ENCODE measurements at regions not wholly inside any gene's neighbourhood (a gene's known extent, or its start where the extent isn't known, plus 50 kb on each side); places are given as distances from the start of the nearest gene placed in this dataset.
"Not testable (repeated sequence)": the region's sequence is repeated elsewhere in the genome, so short reads cannot be mapped to it uniquely, and the experiment has no call there.

DNA sequence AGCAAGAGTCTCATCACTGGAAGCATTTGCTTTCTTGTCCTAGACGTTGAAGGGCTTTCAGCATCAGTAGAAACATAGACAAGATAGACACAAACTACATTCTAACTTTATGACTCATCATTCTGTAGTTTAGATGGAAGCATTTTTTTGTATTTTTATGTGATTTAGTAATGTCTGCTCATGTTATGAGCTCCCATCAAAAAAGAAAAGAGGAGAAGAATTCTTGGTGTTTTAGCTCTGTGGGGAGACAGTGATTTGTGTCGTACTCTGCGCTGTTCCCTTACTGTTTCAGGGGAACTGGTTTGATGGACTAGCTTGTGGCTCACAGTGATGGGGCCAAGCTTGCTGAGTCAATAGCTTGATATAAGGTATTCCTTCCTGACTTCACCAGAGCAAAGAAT lies 159.2 kb upstream of the WWC1 start:
- H3K27ac ChIP-seq, result no peak overlapping the region
- no peak for DNase-seq (ENCODE audit: low spot score)
- no peak overlapping the region for H3K4me3 ChIP-seq
- TF ChIP-seq, protein P1, sequence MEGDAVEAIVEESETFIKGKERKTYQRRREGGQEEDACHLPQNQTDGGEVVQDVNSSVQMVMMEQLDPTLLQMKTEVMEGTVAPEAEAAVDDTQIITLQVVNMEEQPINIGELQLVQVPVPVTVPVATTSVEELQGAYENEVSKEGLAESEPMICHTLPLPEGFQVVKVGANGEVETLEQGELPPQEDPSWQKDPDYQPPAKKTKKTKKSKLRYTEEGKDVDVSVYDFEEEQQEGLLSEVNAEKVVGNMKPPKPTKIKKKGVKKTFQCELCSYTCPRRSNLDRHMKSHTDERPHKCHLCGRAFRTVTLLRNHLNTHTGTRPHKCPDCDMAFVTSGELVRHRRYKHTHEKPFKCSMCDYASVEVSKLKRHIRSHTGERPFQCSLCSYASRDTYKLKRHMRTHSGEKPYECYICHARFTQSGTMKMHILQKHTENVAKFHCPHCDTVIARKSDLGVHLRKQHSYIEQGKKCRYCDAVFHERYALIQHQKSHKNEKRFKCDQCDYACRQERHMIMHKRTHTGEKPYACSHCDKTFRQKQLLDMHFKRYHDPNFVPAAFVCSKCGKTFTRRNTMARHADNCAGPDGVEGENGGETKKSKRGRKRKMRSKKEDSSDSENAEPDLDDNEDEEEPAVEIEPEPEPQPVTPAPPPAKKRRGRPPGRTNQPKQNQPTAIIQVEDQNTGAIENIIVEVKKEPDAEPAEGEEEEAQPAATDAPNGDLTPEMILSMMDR (IDR thresholded peaks at IDR 0.05), result no peak

DNA sequence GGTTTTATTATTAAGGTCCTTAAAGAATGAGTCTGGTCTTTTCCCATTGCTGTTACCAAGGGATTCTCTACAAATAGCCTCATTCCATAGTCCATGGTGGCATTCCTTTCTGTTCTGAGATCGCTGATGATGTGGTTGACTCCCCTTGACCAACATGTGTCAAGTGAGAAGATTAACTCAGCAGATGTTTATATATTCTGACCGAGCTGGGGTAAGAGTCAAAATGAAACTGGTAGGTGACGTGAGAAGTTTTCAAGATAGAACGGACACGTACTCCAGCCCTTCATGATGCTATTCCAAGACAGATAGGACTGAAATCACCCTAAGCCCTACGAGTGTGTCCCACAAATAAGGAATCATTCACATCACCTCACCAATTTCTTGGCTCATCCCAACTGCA lies 155.5 kb upstream of the WWC1 start:
- no peak overlapping the region for H3K4me3 ChIP-seq
- no peak overlapping the region for H3K27ac ChIP-seq
- TF ChIP-seq, protein P1 (IDR thresholded peaks at IDR 0.05), result no peak
- DNase-seq (ENCODE audit: low spot score), result no peak

DNA sequence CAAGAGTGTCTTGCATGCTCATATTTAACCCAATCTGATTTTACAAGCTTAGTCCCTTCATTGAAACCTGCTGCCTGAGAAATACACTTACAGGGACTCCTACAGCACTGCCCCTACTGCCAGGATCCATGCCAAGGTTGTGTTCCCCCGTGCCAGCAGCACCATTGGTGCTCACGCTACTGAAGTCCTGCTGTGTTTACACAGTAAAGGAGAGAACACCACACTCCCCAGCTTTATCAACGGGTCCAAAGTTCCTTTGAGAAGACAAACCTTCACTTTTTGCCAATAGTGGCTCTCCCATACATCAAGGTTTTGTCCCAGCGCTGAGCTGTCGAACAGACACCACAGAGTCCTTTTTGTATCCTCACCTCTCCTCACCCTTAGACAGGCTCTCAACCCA lies 155.1 kb upstream of the WWC1 start:
- TF ChIP-seq, protein P1 (IDR thresholded peaks at IDR 0.05), result no peak
- no peak overlapping the region for H3K27ac ChIP-seq
- no peak overlapping the region for H3K4me3 ChIP-seq
- no peak for DNase-seq (ENCODE audit: low spot score)

DNA sequence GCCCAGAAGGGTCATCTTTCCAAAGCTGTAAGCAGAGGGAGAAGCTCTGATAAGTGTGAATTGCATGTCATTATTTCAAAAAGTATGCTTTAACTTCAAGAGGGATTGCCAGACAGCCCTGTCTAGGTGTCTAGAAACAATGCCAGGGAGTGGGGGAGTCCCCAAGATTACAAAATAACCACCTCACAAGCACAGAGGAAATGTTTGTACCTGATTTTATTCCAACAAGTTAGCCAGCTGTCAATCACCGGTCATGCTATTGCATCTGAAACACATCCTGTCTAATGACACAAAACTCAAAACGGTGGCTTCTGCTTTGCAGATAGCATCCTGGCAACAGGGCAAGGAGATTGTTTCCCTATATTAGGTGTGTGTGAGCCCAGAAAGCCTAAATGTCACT lies 154.2 kb upstream of the WWC1 start:
- Histone ChIP-seq H3K4me3 (no peak overlapping the region), H3K27ac (no peak overlapping the region)
- TF ChIP-seq, protein P1 (IDR thresholded peaks at IDR 0.05), result no peak
- no peak for DNase-seq (ENCODE audit: low spot score)

DNA sequence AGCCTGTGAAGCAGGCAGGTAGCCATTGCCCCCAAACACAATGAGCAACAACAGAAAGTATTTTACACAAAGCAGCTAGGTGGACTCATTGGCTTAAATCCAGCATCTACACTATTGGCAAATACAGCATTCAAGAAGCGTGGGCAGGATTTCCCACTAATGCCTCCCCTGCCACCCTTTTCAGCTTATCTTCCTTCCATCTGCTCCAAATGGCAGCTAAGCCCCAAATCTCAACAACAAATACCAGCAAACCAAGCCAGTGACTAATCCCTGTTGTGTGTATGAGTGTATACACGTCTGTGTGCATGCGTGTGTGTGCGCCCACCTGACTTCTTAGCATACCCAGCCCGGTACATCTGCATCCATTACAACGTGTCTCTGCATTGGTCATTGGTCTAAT lies 151.2 kb upstream of the WWC1 start:
- no peak for DNase-seq (ENCODE audit: low spot score)
- TF ChIP-seq, protein P1 (IDR thresholded peaks at IDR 0.05), result no peak
- Histone ChIP-seq H3K4me3 (no peak overlapping the region), H3K27ac (no peak overlapping the region)

DNA sequence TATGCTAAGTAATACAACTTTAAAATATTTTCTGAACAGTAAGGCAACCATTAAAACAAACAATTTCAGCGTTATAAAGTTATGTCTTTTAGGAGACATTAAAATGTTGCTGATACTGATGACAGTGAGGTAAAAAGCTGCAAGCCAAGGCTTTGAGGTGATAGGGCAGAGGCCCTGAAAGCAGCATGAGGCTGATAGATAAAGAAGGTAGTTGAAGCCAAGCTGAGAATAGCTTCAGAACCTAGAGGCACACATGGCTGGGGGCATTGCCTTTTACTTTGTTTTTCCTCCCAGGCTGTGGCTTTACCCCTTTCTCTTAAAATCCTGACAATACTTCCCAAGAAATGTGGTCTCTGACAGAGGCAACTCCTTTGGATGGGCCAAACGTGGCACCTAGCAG lies 149.0 kb upstream of the WWC1 start:
- no peak overlapping the region for H3K27ac ChIP-seq
- DNase-seq (ENCODE audit: low spot score), result no peak
- TF ChIP-seq, protein P1 (IDR thresholded peaks at IDR 0.05), result no peak
- no peak overlapping the region for H3K4me3 ChIP-seq

DNA sequence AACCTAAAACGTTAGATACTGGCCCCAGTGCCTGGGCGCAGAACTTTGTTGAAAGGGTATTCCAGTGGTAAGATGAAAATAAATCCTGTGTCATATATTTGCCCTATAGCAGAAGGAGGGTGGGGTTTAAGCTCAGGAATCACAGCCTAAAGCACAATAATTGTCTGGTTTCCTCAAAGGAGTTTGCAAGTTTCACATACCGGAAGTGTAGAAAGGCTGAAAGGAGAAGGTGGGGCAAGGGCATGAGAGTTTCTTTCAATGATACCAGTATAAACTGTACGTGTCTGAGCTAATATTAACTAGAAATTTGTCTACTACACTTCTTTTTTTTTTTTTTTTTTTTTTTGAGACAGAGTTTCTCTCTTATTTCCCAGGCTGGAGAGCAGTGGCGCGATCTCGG lies 147.9 kb upstream of the WWC1 start:
- DNase-seq (ENCODE audit: low spot score); H3K4me3 ChIP-seq; H3K27ac ChIP-seq: not testable (repeated sequence)

DNA sequence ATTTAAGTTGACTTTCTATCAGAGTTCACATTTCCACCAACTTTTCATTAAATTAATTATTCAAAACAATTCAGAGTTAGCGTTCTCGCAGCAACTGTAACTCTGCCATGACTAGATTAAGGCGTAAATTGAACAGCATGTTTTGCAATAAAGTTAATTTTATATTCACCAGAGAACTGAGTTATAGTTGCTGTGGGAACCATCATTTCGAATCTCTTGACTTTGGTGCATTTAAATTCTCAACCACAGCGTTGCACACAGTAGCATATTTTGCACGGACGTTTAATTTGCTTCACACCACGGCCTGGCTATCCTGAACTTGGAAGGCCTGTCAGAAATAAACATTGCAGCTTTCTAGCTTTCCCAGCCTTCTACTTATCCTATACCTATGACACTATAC lies 144.3 kb upstream of the WWC1 start:
- DNase-seq (ENCODE audit: low spot score), result no peak
- TF ChIP-seq, protein P1 (IDR thresholded peaks at IDR 0.05), result no peak
- no peak overlapping the region for H3K4me3 ChIP-seq
- H3K27ac ChIP-seq, result no peak overlapping the region
